CD4-positive, alpha-beta T cell (primary cell): ENCODE measurements at regions not wholly inside any gene's neighbourhood (a gene's known extent, or its start where the extent isn't known, plus 50 kb on each side); places are given as distances from the start of the nearest gene placed in this dataset.

ENCODE experiments used
- ATAC-seq: fragments of 200-7000 bp; cut with Tn5 transposase; one replicate; pipeline ENCODE4 v1.10.0; 2022; ENCODE audit warnings: mild to moderate bottlenecking; ENCODE audit not compliant: poor library complexity
- CTCF ChIA-PET: fragments of 350-600 bp; sonication (Branson Sonifier 250); formaldehyde crosslinking; loops from one replicate; lab custom pipeline; 2021; ENCODE audit warnings: antibody characterized with exemption, inconsistent platforms; lab: Charles Lee
- POLR2A ChIA-PET: fragments of 350-600 bp; sonication (Branson Sonifier 250); formaldehyde crosslinking; loops from one replicate; lab custom pipeline; 2021; ENCODE audit warnings: antibody characterized with exemption, inconsistent platforms; lab: Charles Lee
- DNase-seq, 14 experiments: peaks; one replicate each; pipeline ENCODE4 v3.0.0-alpha.2; 2013 to 2020; ENCODE audit warnings: mixed read lengths in 2 of 14
- H3K27ac ChIP-seq, 2 donors: one replicate each; pipeline versions ENCODE4 v1.5.1 to v1.7.0; 2013; ENCODE audit warnings: low read length in 2 of 2, low read depth in 1 of 2, mild to moderate bottlenecking in 1 of 2
- H3K27me3 ChIP-seq, 2 experiments: 1 replicate in 1 of 2; 2 replicates in 1 of 2; pipeline versions ENCODE4 v1.6.1 to v1.7.0; 2013; ENCODE audit warnings: low read length in 2 of 2, control low read depth in 1 of 2, mild to moderate bottlenecking in 1 of 2, moderate library complexity in 1 of 2; ENCODE audit not compliant: insufficient read depth in 2 of 2, control insufficient read depth in 1 of 2
- H3K36me3 ChIP-seq: one replicate; pipeline ENCODE4 v1.6.1; 2013; ENCODE audit warnings: low read length, control low read depth; ENCODE audit not compliant: insufficient read depth
- H3K4me1 ChIP-seq: one replicate; pipeline ENCODE4 v1.6.1; 2013; ENCODE audit warnings: low read length, control low read depth; ENCODE audit not compliant: insufficient read depth
- H3K4me3 ChIP-seq: one replicate; pipeline ENCODE4 v1.5.1; 2013; ENCODE audit warnings: mild to moderate bottlenecking, low read length, moderate library complexity
- H3K9me3 ChIP-seq, 2 experiments: 1 replicate in 1 of 2; 2 replicates in 1 of 2; pipeline versions ENCODE4 v1.6.1 to v1.7.0; 2013; ENCODE audit warnings: low read length in 2 of 2, mild to moderate bottlenecking in 2 of 2, control low read depth in 1 of 2, moderate library complexity in 1 of 2; ENCODE audit not compliant: control insufficient read depth in 1 of 2, insufficient read depth in 1 of 2
- H3K27ac Mint-ChIP-seq: one replicate; pipeline ENCODE4 v1.8.0; 2020; ENCODE audit warnings: mixed read lengths
- H3K27me3 Mint-ChIP-seq: one replicate; pipeline ENCODE4 v1.8.0; 2021; ENCODE audit warnings: mixed read lengths
- H3K36me3 Mint-ChIP-seq: one replicate; pipeline ENCODE4 v1.8.0; 2021; ENCODE audit warnings: low read depth, mixed read lengths
- H3K4me1 Mint-ChIP-seq: one replicate; pipeline ENCODE4 v1.8.0; 2021; ENCODE audit warnings: low read depth, mixed read lengths
- H3K4me3 Mint-ChIP-seq: one replicate; pipeline ENCODE4 v1.8.0; 2020; ENCODE audit warnings: mild to moderate bottlenecking, mixed read lengths
- H3K9me3 Mint-ChIP-seq: one replicate; pipeline ENCODE4 v1.8.0; 2020; ENCODE audit warnings: mixed read lengths
- intact Hi-C, 2 experiments: fragments of 100-400 bp; cut with DNase I in 1 of 2; cut with micrococcal nuclease in 1 of 2; formaldehyde crosslinking; loops; one replicate each; pipeline versions ENCODE4 v1.15.1 to v1.9.0; 2023 to 2025; cut with DNase I, micrococcal nuclease
- TF ChIP-seq, protein P1 (sequence below): fragments of 200-600 bp; IDR thresholded peaks from one replicate; pipeline ENCODE4 v1.8.0; 2022; ENCODE audit warnings: antibody characterized with exemption, mild to moderate bottlenecking

DNA sequence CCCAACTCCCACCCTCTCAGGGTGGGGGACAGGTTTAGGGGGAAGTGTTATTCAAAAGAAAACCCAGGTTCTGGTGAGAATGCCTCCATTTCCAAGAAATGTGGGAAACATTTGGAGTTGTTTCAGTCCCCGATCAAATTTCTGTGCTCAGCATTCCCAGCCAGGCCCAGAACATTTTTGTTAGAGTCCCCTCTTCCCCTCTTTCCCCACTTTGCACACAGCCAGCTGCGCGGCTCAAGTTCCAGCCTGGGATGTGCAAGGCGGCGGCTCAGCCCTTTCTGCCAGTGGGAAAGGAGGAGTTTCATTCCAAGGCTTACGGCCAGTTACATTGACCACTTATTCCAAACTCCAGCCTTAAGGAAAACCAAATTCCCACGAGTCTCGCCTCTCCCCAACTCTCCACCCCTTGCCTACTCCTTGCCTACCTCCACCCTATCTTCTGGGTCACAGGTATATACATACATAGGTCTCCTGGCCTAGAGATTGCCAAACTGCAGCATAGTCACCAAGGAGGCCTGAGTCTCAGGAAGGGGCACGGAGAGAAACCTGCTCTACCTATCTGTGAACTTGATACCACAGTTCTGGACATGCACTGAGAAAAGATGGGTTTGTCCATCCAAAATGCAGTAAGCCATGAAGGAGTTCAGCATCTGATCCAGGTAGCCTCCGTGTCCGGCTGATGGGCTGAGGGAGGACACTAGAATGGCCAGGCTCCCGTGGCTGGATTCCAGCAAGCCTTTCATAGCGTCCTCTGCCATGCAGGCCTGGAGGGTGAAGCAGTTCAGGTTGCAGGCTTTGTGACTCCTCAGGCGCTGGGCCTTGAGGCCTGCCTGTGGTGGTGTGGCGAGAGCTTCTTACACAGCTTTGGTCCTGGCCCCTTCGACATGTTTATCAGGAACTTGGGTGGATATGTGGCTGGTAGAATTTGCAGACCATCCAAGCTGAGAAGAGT is 154.5 kb downstream of the ZFP36L2 start:
- H3K9me3 ChIP-seq = no peaks in the 10 kb centered on the region
- H3K4me1 Mint-ChIP-seq = no peaks in the 10 kb centered on the region
- no peaks in the 10 kb centered on the region for H3K9me3 Mint-ChIP-seq
- ChIA-PET CTCF (no interaction called here), POLR2A (no interaction called here)
- no peaks in the 10 kb centered on the region for H3K4me1 ChIP-seq
- H3K36me3 Mint-ChIP-seq = no peaks in the 10 kb centered on the region
- intact Hi-C loops = no loop called here
- H3K27ac Mint-ChIP-seq = no peak overlapping the region
- no peak overlapping the region for H3K4me3 Mint-ChIP-seq
- no peaks in the 10 kb centered on the region for H3K36me3 ChIP-seq
- H3K27me3 Mint-ChIP-seq = no peaks in the 10 kb centered on the region
- H3K27me3 ChIP-seq = no peaks in the 10 kb centered on the region
- DNase-seq (no peak), ATAC-seq (no peak)
- TF ChIP-seq, protein P1, sequence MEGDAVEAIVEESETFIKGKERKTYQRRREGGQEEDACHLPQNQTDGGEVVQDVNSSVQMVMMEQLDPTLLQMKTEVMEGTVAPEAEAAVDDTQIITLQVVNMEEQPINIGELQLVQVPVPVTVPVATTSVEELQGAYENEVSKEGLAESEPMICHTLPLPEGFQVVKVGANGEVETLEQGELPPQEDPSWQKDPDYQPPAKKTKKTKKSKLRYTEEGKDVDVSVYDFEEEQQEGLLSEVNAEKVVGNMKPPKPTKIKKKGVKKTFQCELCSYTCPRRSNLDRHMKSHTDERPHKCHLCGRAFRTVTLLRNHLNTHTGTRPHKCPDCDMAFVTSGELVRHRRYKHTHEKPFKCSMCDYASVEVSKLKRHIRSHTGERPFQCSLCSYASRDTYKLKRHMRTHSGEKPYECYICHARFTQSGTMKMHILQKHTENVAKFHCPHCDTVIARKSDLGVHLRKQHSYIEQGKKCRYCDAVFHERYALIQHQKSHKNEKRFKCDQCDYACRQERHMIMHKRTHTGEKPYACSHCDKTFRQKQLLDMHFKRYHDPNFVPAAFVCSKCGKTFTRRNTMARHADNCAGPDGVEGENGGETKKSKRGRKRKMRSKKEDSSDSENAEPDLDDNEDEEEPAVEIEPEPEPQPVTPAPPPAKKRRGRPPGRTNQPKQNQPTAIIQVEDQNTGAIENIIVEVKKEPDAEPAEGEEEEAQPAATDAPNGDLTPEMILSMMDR = no peak
- no peak overlapping the region for H3K4me3 ChIP-seq
- no peak overlapping the region for H3K27ac ChIP-seq

DNA sequence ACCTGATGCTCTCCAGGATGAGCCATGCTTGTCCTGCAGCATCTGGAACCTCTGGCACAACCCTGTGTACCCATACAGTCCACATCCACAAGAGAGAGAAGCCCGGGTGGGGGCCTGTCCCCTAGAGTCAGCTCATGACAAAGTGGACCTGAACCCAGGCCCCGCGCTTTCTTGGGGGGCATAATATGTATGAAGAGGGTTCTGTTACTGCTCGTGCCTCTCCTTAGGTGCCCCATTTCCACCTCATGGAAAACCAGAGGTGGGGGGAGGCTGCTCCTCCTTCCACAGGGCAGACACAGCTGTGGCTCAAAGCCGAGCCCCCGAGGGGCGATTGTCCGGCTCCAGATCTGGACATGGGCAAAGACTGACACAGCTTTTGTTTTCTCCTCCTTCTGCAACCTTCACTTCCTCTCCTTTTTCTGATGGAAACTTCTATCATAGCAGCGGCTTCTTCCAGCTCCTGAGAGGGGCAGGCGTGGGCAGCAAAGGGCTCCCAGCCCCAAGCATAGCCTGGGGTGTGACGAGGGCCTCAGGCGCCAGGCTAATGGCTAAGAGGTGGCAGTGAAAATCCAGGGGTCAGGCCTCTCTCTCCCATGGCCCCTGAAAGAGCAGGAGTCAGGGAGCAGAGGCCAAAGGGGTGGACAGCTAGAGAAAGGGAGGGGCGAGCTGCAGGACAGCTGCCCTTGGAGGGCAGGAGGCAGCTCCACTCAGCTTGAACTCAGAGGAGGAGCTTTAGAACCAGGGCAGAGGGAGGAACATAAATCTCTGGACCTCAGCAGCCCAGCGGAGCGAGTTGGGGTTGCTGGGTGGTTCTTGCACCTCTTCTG is 155.5 kb downstream of the ZFP36L2 start:
- H3K27me3 Mint-ChIP-seq = no peaks in the 10 kb centered on the region
- ChIA-PET CTCF (no interaction called here), POLR2A (interaction anchor here (0.7 kb wide), 1 partner anchor 11 kb away, joined by 3 read pairs; no protein-coding TSS in a partner anchor)
- H3K4me1 Mint-ChIP-seq = no peaks in the 10 kb centered on the region
- no peak overlapping the region for H3K27ac ChIP-seq
- DNase-seq (no peak), ATAC-seq (no peak)
- TF ChIP-seq, protein P1 = no peak
- no peak overlapping the region for H3K4me3 Mint-ChIP-seq
- H3K9me3 Mint-ChIP-seq = no peaks in the 10 kb centered on the region
- no peaks in the 10 kb centered on the region for H3K9me3 ChIP-seq
- intact Hi-C loops = no loop called here
- H3K4me1 ChIP-seq = no peaks in the 10 kb centered on the region
- H3K36me3 Mint-ChIP-seq = no peaks in the 10 kb centered on the region
- no peaks in the 10 kb centered on the region for H3K36me3 ChIP-seq
- no peaks in the 10 kb centered on the region for H3K27me3 ChIP-seq
- no peak overlapping the region for H3K4me3 ChIP-seq
- no peak overlapping the region for H3K27ac Mint-ChIP-seq

DNA sequence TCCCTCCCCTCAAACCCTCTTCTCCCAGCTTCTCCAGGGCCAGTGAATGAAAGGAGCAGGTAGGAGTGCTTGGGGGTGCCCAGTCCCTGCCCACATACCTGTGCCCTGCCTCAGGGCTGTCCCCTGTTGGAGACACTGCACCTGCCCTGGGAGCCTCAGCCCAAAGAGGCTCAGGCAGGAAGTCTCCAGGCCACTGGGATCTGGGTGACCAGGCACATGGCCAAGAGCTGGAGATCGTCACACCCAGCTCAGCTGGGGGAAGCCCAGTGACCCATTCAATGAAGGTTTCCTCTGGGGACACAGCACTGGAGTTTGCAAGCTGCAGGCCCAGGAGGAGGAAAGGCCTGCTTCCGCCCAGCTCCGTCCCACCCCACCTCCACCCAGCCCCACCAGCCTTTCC is 156.4 kb downstream of the ZFP36L2 start:
- Histone ChIP-seq H3K9me3 (no peaks in the 10 kb centered on the region), H3K36me3 (no peaks in the 10 kb centered on the region), H3K27me3 (no peaks in the 10 kb centered on the region), H3K27ac (no peak overlapping the region), H3K4me1 (no peaks in the 10 kb centered on the region), H3K4me3 (no peak overlapping the region)
- ATAC-seq (no peak), DNase-seq (no peak)
- Mint-ChIP-seq H3K4me3 (no peak overlapping the region), H3K9me3 (no peaks in the 10 kb centered on the region), H3K27ac (no peak overlapping the region), H3K36me3 (no peaks in the 10 kb centered on the region), H3K4me1 (no peaks in the 10 kb centered on the region), H3K27me3 (no peaks in the 10 kb centered on the region)
- intact Hi-C loops = no loop called here
- TF ChIP-seq, protein P1 = no peak
- ChIA-PET POLR2A (interaction anchor here (0.7 kb wide), 1 partner anchor 10 kb away, joined by 3 read pairs; no protein-coding TSS in a partner anchor), CTCF (no interaction called here)
